Naive thymus-derived CD8-positive, alpha-beta T cell (primary cell): ENCODE measurements at regions not wholly inside any gene's neighbourhood (a gene's known extent, or its start where the extent isn't known, plus 50 kb on each side); places are given as distances from the start of the nearest gene placed in this dataset.
A peak's percentile ranks its signal among the peaks of the same experiment; 100 is the strongest.
"Not testable (repeated sequence)": the region's sequence is repeated elsewhere in the genome, so short reads cannot be mapped to it uniquely, and the experiment has no call there.

ENCODE experiments used
- ATAC-seq, 2 donors: fragments of 150-1000 bp; cut with Tn5 transposase in 1 of 2; sonication (Bioruptor Pico), chemical (Tn5 transposase) in 1 of 2; 1 replicate in 1 of 2; 2 replicates in 1 of 2; pipeline ENCODE4 v1.10.0; 2021; ENCODE audit warnings: mild to moderate bottlenecking in 2 of 2, moderate library complexity in 2 of 2
- POLR2A ChIA-PET: fragments of 350-600 bp; sonication (Branson Sonifier 250); formaldehyde crosslinking; loops from one replicate; lab custom pipeline; 2021; ENCODE audit warnings: antibody characterized with exemption; lab: Charles Lee
- DNase-seq, 10 donors: peaks; one replicate each; pipeline versions ENCODE4 v3.0.0 to v3.0.0-alpha.2; 2020 to 2022
- H3K27ac Mint-ChIP-seq, 10 donors: one replicate each; pipeline ENCODE4 v1.8.0; 2020 to 2022; ENCODE audit warnings: mild to moderate bottlenecking in 10 of 10, mixed read lengths in 10 of 10, moderate library complexity in 4 of 10, inconsistent platforms in 1 of 10
- H3K27me3 Mint-ChIP-seq, 5 donors: one replicate each; pipeline ENCODE4 v1.8.0; 2021 to 2022; ENCODE audit warnings: mixed read lengths in 5 of 5
- H3K36me3 Mint-ChIP-seq, 3 donors: one replicate each; pipeline ENCODE4 v1.8.0; 2020 to 2022; ENCODE audit warnings: mixed read lengths in 3 of 3, mild to moderate bottlenecking in 2 of 3, inconsistent platforms in 1 of 3
- H3K4me1 Mint-ChIP-seq, 4 donors: one replicate each; pipeline ENCODE4 v1.8.0; 2021 to 2022; ENCODE audit warnings: mixed read lengths in 4 of 4
- H3K4me3 Mint-ChIP-seq, 10 donors: one replicate each; pipeline ENCODE4 v1.8.0; 2020 to 2022; ENCODE audit warnings: mild to moderate bottlenecking in 10 of 10, mixed read lengths in 10 of 10, moderate library complexity in 6 of 10, inconsistent platforms in 1 of 10
- H3K9me3 Mint-ChIP-seq, 9 donors: one replicate each; pipeline ENCODE4 v1.8.0; 2020 to 2022; ENCODE audit warnings: mixed read lengths in 9 of 9, mild to moderate bottlenecking in 3 of 9, inconsistent platforms in 1 of 9, moderate library complexity in 1 of 9

GRCh38 chr7:156041398-156041797 lies 229.1 kb upstream of the SHH start:
- POLR2A ChIA-PET = no interaction called here
- DNase-seq = peak in 1 of 10 donors; percentile 24
- H3K9me3 Mint-ChIP-seq = peaks cover 0 to 2% (median 0%) of the 10 kb centered on the region in 9 donors
- H3K27me3 Mint-ChIP-seq = no peaks in the 10 kb centered on the region
- H3K4me3 Mint-ChIP-seq = no peak overlapping the region
- no peaks in the 10 kb centered on the region for H3K4me1 Mint-ChIP-seq
- H3K27ac Mint-ChIP-seq = no peak overlapping the region
- no peak for ATAC-seq
- H3K36me3 Mint-ChIP-seq = no peaks in the 10 kb centered on the region

- POLR2A ChIA-PET = no interaction called here
- Mint-ChIP-seq H3K4me1 (no peaks in the 10 kb centered on the region), H3K27ac (peak overlapping the region in 3 of 10 donors; percentile 34 to 76 (median 47)), H3K4me3 (peak overlapping the region in 1 of 10 donors; percentile 22), H3K9me3 (no peaks in the 10 kb centered on the region), H3K27me3 (no peaks in the 10 kb centered on the region), H3K36me3 (no peaks in the 10 kb centered on the region)
- DNase-seq = peak in 3 of 10 donors; percentile 5 to 37 (median 11)
- ATAC-seq = peak in 1 of 2 donors; percentile 54
Observed at GRCh38 chr7:156039971-156040677, 227.9 kb upstream of the SHH start.

GRCh38 chr7:156039194-156039593 lies 226.9 kb upstream of the SHH start:
- no peak overlapping the region for H3K4me3 Mint-ChIP-seq
- no peaks in the 10 kb centered on the region for H3K36me3 Mint-ChIP-seq
- no peaks in the 10 kb centered on the region for H3K9me3 Mint-ChIP-seq
- no peaks in the 10 kb centered on the region for H3K27me3 Mint-ChIP-seq
- POLR2A ChIA-PET = no interaction called here
- ATAC-seq (no peak), DNase-seq (peak in 1 of 10 donors; percentile 57)
- H3K27ac Mint-ChIP-seq = peak overlapping the region in 1 of 10 donors; percentile 76
- H3K4me1 Mint-ChIP-seq = peaks cover 3 to 5% (median 4%) of the 10 kb centered on the region in 4 donors

GRCh38 chr7:156038345-156038744 lies 226.1 kb upstream of the SHH start:
- no peak overlapping the region for H3K27ac Mint-ChIP-seq

GRCh38 chr7:156036153-156036552 lies 223.9 kb upstream of the SHH start:
- no peak for ATAC-seq
- Mint-ChIP-seq H3K4me3 (no peak overlapping the region), H3K27me3 (peaks cover 0 to 5% (median 0%) of the 10 kb centered on the region in 5 donors), H3K27ac (no peak overlapping the region), H3K36me3 (peaks cover 0 to 4% (median 2%) of the 10 kb centered on the region in 3 donors), H3K4me1 (peaks cover 3 to 7% (median 4%) of the 10 kb centered on the region in 4 donors), H3K9me3 (peaks cover 0 to 8% (median 3%) of the 10 kb centered on the region in 9 donors)
- no peak for DNase-seq
- POLR2A ChIA-PET = no interaction called here

More at GRCh38 chr7:156038345-156038744, 226.1 kb upstream of the SHH start:
- no peak for ATAC-seq
- H3K4me1 Mint-ChIP-seq = peaks cover 3 to 7% (median 4%) of the 10 kb centered on the region in 4 donors
- H3K4me3 Mint-ChIP-seq = no peak overlapping the region
- no peaks in the 10 kb centered on the region for H3K36me3 Mint-ChIP-seq
- no peak for DNase-seq
- no peaks in the 10 kb centered on the region for H3K9me3 Mint-ChIP-seq
- H3K27me3 Mint-ChIP-seq = no peaks in the 10 kb centered on the region
- POLR2A ChIA-PET = no interaction called here

- H3K9me3 Mint-ChIP-seq, H3K4me1 Mint-ChIP-seq, POLR2A ChIA-PET, H3K36me3 Mint-ChIP-seq, H3K27me3 Mint-ChIP-seq, H3K4me3 Mint-ChIP-seq, DNase-seq, ATAC-seq: not testable (repeated sequence)
- H3K27ac Mint-ChIP-seq = peak overlapping the region in 1 of 10 donors; percentile 15
Observed at GRCh38 chr7:156035387-156035786, 223.1 kb upstream of the SHH start.

- POLR2A ChIA-PET = no interaction called here
- ATAC-seq (no peak), DNase-seq (no peak)
- Mint-ChIP-seq H3K4me3 (no peak overlapping the region), H3K36me3 (peaks cover 0 to 4% (median 2%) of the 10 kb centered on the region in 3 donors), H3K4me1 (peaks cover 3 to 7% (median 4%) of the 10 kb centered on the region in 4 donors), H3K27ac (no peak overlapping the region), H3K27me3 (peaks cover 0 to 10% (median 5%) of the 10 kb centered on the region in 5 donors), H3K9me3 (peaks cover 0 to 8% (median 3%) of the 10 kb centered on the region in 9 donors)
Observed at GRCh38 chr7:156034397-156034796, 222.1 kb upstream of the SHH start.

GRCh38 chr7:156032973-156033372 lies 220.7 kb upstream of the SHH start:
- POLR2A ChIA-PET = no interaction called here
- Mint-ChIP-seq H3K9me3 (peaks cover 0 to 8% (median 3%) of the 10 kb centered on the region in 9 donors), H3K4me1 (peaks cover 3 to 7% (median 4%) of the 10 kb centered on the region in 4 donors), H3K27ac (no peak overlapping the region), H3K36me3 (peaks cover 0 to 4% (median 2%) of the 10 kb centered on the region in 3 donors), H3K4me3 (no peak overlapping the region), H3K27me3 (peaks cover 0 to 10% (median 5%) of the 10 kb centered on the region in 5 donors)
- ATAC-seq (no peak), DNase-seq (no peak)

GRCh38 chr7:156031679-156032478 lies 219.6 kb upstream of the SHH start:
- DNase-seq = no peak
- ATAC-seq = no peak
- peaks cover 0 to 8% (median 3%) of the 10 kb centered on the region in 9 donors for H3K9me3 Mint-ChIP-seq
- POLR2A ChIA-PET = no interaction called here
- peaks cover 0 to 10% (median 5%) of the 10 kb centered on the region in 5 donors for H3K27me3 Mint-ChIP-seq
- H3K36me3 Mint-ChIP-seq = peaks cover 0 to 4% (median 2%) of the 10 kb centered on the region in 3 donors
- peaks cover 3 to 7% (median 4%) of the 10 kb centered on the region in 4 donors for H3K4me1 Mint-ChIP-seq
- peak overlapping the region in 2 of 10 donors; percentile 5 to 66 for H3K27ac Mint-ChIP-seq
- H3K4me3 Mint-ChIP-seq = no peak overlapping the region

- POLR2A ChIA-PET = no interaction called here
- H3K27me3 Mint-ChIP-seq = peaks cover 0 to 10% (median 5%) of the 10 kb centered on the region in 5 donors
- no peak for ATAC-seq
- peak overlapping the region in 1 of 10 donors; percentile 65 for H3K27ac Mint-ChIP-seq
- H3K9me3 Mint-ChIP-seq = peaks cover 0 to 8% (median 3%) of the 10 kb centered on the region in 9 donors
- peaks cover 3 to 5% (median 3%) of the 10 kb centered on the region in 4 donors for H3K4me1 Mint-ChIP-seq
- no peak for DNase-seq
- H3K4me3 Mint-ChIP-seq = no peak overlapping the region
- peaks cover 0 to 4% (median 2%) of the 10 kb centered on the region in 3 donors for H3K36me3 Mint-ChIP-seq
Observed at GRCh38 chr7:156029460-156030007, 217.3 kb upstream of the SHH start.

- POLR2A ChIA-PET = no interaction called here
- Mint-ChIP-seq H3K9me3 (peaks cover 0 to 8% (median 3%) of the 10 kb centered on the region in 9 donors), H3K27me3 (peaks cover 0 to 10% (median 5%) of the 10 kb centered on the region in 5 donors), H3K27ac (no peak overlapping the region), H3K4me3 (no peak overlapping the region), H3K4me1 (no peaks in the 10 kb centered on the region), H3K36me3 (peaks cover 0 to 4% (median 2%) of the 10 kb centered on the region in 3 donors)
- DNase-seq (no peak), ATAC-seq (no peak)
Observed at GRCh38 chr7:156028521-156028920, 216.3 kb upstream of the SHH start.

- no peak overlapping the region for H3K27ac Mint-ChIP-seq
- ATAC-seq (no peak), DNase-seq (no peak)
- POLR2A ChIA-PET = no interaction called here
- no peak overlapping the region for H3K4me3 Mint-ChIP-seq
- no peaks in the 10 kb centered on the region for H3K4me1 Mint-ChIP-seq
- H3K36me3 Mint-ChIP-seq = peaks cover 0 to under 1% (median under 1%) of the 10 kb centered on the region in 3 donors
- H3K27me3 Mint-ChIP-seq = peaks cover 0 to 10% (median 5%) of the 10 kb centered on the region in 5 donors
- H3K9me3 Mint-ChIP-seq = peaks cover 0 to 5% (median under 1%) of the 10 kb centered on the region in 9 donors
Observed at GRCh38 chr7:156027821-156028220, 215.6 kb upstream of the SHH start.
